OCI-LY7 (cell line): ENCODE measurements at regions not wholly inside any gene's neighbourhood (a gene's known extent, or its start where the extent isn't known, plus 50 kb on each side); places are given as distances from the start of the nearest gene placed in this dataset.

ENCODE experiments used
- EZH2phosphoT487 ChIP-seq: fragments of 200-600 bp; sonication (generic); IDR thresholded peaks from 2 replicates; pipeline ENCODE4 v1.6.1; 2018; ENCODE audit warnings: low read depth, borderline replicate concordance, mild to moderate bottlenecking, mixed run types, antibody characterized with exemption, low read length, moderate library complexity, mixed read lengths
- TF ChIP-seq, protein P1 (sequence below): fragments of 200-600 bp; sonication (generic); conservative IDR thresholded peaks from 2 replicates; pipeline ENCODE4 v1.5.1; 2014; ENCODE audit warnings: mild to moderate bottlenecking, antibody characterized with exemption, low read length, moderate library complexity, mixed read lengths

DNA sequence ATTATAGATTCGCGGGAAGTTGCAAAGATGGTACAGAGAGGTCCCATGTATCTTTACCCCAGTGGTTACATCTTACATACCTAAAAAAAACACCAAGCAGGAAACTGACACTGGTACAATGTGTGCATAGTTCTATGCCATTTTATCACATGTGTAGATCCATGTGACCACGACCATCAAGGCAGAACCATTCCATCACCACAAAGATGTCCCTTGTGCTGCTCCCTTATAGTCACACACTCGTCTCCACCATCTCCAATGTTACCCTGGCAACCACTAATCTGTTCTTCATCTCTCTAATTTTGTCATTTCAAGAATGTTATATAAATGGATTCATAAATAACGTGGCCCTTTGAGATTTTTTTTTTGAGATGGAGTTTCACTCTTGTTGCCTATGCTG lies 156.9 kb upstream of the MAGI3 start:
- TF ChIP-seq, protein P1, sequence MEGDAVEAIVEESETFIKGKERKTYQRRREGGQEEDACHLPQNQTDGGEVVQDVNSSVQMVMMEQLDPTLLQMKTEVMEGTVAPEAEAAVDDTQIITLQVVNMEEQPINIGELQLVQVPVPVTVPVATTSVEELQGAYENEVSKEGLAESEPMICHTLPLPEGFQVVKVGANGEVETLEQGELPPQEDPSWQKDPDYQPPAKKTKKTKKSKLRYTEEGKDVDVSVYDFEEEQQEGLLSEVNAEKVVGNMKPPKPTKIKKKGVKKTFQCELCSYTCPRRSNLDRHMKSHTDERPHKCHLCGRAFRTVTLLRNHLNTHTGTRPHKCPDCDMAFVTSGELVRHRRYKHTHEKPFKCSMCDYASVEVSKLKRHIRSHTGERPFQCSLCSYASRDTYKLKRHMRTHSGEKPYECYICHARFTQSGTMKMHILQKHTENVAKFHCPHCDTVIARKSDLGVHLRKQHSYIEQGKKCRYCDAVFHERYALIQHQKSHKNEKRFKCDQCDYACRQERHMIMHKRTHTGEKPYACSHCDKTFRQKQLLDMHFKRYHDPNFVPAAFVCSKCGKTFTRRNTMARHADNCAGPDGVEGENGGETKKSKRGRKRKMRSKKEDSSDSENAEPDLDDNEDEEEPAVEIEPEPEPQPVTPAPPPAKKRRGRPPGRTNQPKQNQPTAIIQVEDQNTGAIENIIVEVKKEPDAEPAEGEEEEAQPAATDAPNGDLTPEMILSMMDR = no peak
- TF ChIP-seq EZH2phosphoT487 = no peak
